ENCODE measurements at regions not wholly inside any gene's neighbourhood (a gene's known extent, or its start where the extent isn't known, plus 50 kb on each side); places are given as distances from the start of the nearest gene placed in this dataset.

DNA sequence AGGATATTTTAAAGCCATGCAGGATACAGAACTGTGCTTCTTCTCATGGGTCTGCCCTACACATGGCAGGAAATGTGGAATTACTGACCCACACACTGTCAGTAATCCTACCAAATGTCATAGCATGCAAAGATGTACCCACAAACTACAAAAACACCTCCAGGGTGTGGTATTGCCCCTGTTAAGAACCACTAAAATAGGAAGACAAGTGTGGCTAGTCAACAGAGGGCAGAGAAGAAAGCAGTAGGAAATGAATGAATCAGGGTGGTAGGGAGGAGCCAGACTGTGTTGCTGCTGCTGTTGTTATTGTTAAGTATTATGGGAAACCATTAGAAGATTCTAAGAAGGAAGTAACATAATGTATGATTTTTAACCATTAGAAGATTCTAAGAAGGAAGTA lies 556.7 kb upstream of the ACVR2A start:
- no peak for TF ChIP-seq CEBPB (IDR thresholded peaks at IDR 0.05; ENCODE audit: low read depth)
- no peak for TF ChIP-seq ZNF274 (IDR thresholded peaks at IDR 0.05; ENCODE audit: low read depth, low read length)
- no peak for TF ChIP-seq TCF7L2 (IDR thresholded peaks at IDR 0.05; ENCODE audit: borderline replicate concordance, extremely low read depth, insufficient read depth, insufficient read length)
- no peak for TF ChIP-seq JUND (IDR thresholded peaks at IDR 0.05)
- no peak for TF ChIP-seq EGR1 (IDR thresholded peaks at IDR 0.05; ENCODE audit: low read depth)
- TF ChIP-seq ELF1 (IDR thresholded peaks at IDR 0.05; ENCODE audit: borderline replicate concordance, low read depth), result no peak
- no peak for TF ChIP-seq POLR2AphosphoS5 (IDR thresholded peaks at IDR 0.05; ENCODE audit: low read depth, low read length)
- TF ChIP-seq SP1 (IDR thresholded peaks at IDR 0.05; ENCODE audit: low read depth), result no peak
- no peak for TF ChIP-seq POLR2A (IDR thresholded peaks at IDR 0.05; ENCODE audit: borderline replicate concordance, extremely low read depth, insufficient read depth, insufficient read length)
- no peak for TF ChIP-seq RAD21 (IDR thresholded peaks at IDR 0.05; ENCODE audit: low read depth)
- TF ChIP-seq ZFX (IDR thresholded peaks at IDR 0.05), result no peak
- no peak for TF ChIP-seq EZH2 (IDR thresholded peaks at IDR 0.05)
- TF ChIP-seq REST (IDR thresholded peaks at IDR 0.05; ENCODE audit: low read depth), result no peak
- no peak for TF ChIP-seq YY1 (IDR thresholded peaks at IDR 0.05; ENCODE audit: extremely low read depth, insufficient replicate concordance, low read depth, low read length)
- no peak for ATAC-seq
- H3K79me2 ChIP-seq (ENCODE audit: insufficient read depth, low read length), result no peaks in the 10 kb centered on the region
- RAD21 ChIA-PET (ENCODE audit: low non-redundant PET in 1 of 2, low total read pairs in 2 of 2, uncharacterized antibody in 2 of 2, unreplicated experiment in 2 of 2), result no interaction called here
- no peak overlapping the region for H3K9ac ChIP-seq (ENCODE audit: low read length)
- DNase-seq (ENCODE audit: low read depth, low spot score), result no peak
- H4K20me1 ChIP-seq (ENCODE audit: insufficient read depth), result no peaks in the 10 kb centered on the region
- H3K4me2 ChIP-seq (ENCODE audit: low read length), result no peak overlapping the region
- H3K4me3 ChIP-seq (replicated peaks in 1 of 2; ENCODE audit: low read depth in 1 of 2, low read length in 2 of 2), result no peak overlapping the region
- POLR2A ChIA-PET, result no interaction called here
- BruUV-seq (replicated peaks), result no TSS peak
- no peaks in the 10 kb centered on the region for H3K36me3 ChIP-seq (ENCODE audit: control insufficient read depth in 1 of 2, insufficient read depth in 2 of 2, low read length in 2 of 2)
- no peak overlapping the region for H2AFZ ChIP-seq (ENCODE audit: low read depth, low read length, poor library complexity, severe bottlenecking)
- no peaks in the 10 kb centered on the region for H3K9me2 ChIP-seq (ENCODE audit: insufficient read depth)
- H3K4me1 ChIP-seq (ENCODE audit: control insufficient read depth in 1 of 2, insufficient read depth in 2 of 2, low read length in 2 of 2), result no peaks in the 10 kb centered on the region
- intact Hi-C loops (cut with micrococcal nuclease), result no loop called here
- H3K27ac ChIP-seq (ENCODE audit: low read depth, low read length), result no peak overlapping the region
- CTCF ChIA-PET, result no interaction called here
- H3K27me3 ChIP-seq (ENCODE audit: insufficient read depth, low read length), result no peaks in the 10 kb centered on the region
- H3K9me3 ChIP-seq (ENCODE audit: control insufficient read depth in 1 of 2, insufficient read depth in 1 of 2, low read depth in 1 of 2, low read length in 2 of 2), result no peaks in the 10 kb centered on the region
